HG03432 (cell line): ENCODE measurements at regions not wholly inside any gene's neighbourhood (a gene's known extent, or its start where the extent isn't known, plus 50 kb on each side); places are given as distances from the start of the nearest gene placed in this dataset.
"Not testable (repeated sequence)": the region's sequence is repeated elsewhere in the genome, so short reads cannot be mapped to it uniquely, and the experiment has no call there.

Source experiments
- ATAC-seq: cut with Tn5 transposase; IDR thresholded peaks from one replicate; pipeline ENCODE4 v1.9.1; 2021; ENCODE audit warnings: mild to moderate bottlenecking, moderate library complexity; ENCODE audit not compliant: unreplicated experiment

DNA sequence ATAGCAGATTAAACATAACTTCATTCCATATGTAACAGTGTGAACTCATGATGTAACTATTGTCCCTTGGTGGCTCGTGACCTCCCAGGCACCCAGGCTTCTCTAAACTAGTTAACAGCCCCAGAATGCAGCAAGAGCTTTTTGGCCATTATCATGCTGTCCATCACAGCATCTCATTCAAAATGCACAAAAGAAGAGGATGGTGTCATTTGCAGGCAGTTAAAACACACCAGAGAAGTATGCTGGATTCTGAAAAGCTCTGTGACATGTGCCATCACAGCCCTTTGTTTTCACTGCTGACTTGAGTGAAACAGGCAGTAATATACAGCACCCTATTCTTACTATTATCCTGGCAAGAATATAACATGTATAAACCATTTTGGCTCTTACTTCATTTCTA lies 117.6 kb upstream of the CHMP2B start:
- no peak for ATAC-seq

DNA sequence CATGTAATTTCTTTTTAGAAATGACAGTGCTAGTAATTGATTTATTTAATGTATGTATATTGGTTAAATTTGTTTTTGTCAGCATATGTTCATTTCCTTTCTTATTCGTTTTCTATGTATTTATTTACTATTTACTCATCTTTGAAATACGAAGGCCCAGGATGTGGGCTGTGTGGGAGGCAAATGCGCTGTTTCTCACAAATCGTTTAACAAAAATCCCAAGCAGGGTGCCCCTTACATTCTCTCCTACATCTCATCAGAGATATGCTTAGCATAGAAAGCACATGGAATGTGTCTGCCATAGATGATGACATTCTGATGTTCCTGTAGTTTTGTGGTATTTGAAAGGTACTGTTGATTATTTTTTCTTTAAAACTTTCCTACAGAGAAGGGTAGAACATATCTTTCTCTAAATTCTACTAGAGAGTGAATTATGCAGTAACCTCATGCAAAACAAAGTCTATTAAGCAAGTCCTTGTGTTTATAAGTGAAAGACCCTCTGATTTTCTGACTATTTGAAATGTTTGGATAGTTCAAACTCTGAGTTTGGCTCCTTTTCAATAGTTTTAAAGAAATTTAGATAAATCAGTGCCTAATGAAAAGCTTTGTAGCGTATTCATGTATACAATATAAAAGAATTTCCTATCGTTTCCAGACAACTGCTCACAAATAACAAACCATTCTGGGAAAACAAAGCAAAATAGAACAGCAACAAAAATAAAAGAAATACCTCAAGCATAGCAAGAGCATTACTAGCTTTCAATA lies 111.1 kb upstream of the VGLL3 start:
- ATAC-seq: no peak

DNA sequence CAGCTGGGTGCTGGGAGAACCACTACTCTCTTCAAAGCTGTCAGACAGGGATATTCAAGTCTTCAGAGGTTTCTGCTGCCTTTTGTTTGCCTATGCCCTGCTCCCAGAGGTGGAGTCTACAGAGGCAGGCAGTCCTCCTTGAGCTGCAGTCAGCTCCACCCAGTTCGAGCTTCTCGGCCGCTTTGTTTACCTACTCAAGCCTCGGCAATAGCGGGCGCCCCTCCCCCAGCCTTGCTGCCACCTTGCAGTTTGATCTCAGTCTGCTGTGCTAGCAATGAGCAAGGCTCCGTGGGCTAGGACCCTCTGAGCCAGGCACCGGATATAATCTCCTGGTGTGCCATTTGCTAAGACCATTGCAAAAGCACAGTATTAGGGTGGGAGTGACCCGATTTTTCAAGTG lies 106.8 kb upstream of the VGLL3 start:
- not testable (repeated sequence) for ATAC-seq

DNA sequence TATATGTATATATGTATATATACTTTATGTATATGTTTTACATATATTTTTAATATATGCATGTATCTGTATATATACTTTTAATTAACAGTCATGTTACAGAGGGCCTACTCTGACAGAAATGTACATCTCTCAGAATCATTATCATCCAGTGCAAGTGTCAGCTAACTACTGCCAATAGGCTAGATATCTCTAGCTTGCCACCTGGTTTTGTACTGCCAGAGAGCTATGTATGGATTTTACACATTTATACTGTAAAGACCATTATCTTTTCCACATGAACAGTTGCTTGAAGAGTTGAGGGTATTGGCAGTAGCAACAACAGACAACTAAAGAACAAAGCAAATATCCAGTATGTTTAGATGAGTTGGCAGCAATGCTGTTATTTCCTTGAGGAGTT lies 99.7 kb upstream of the VGLL3 start:
- ATAC-seq: no peak

DNA sequence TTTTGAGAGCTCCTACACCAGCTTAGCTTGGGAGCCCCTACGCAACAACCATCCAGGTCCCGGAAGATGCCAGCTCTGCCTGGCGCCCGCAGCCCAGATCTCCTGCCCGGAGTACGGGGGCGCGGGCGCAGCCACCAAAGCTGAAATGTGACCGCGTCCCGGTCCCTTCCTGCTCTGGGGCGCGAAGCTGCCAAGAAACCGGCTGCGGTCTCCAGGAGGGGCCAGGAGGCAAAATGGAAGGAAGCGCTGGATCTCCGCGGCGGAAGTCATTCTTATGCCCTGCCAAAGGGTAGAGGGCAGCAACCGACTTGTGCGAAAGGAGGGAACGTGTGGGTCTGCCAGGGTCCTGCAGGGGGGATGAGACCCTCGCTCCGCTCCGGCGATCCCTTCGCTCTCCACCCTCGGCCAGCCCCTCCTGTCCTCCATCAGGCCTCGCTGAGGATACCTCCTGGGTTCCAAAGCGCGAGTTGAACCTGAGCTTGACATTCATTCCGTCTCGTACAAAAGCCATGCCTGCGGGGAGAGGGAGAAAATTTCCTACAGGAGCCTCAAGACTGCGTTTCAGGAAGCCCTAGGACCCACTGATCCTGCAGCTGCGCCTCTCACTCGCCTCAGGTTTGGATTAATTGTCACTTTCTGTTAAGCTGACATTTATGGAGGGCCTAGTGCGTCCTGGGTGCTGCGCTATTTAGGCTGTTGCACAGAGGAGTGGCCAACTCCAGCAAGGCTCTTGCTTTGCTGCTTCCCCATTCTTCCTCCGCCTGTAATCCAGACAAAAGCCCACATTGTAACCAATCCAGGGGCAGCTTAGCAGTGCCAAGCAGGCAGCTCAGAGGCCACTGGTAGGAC lies 98.3 kb upstream of the VGLL3 start:
- ATAC-seq: peak; percentile 71

DNA sequence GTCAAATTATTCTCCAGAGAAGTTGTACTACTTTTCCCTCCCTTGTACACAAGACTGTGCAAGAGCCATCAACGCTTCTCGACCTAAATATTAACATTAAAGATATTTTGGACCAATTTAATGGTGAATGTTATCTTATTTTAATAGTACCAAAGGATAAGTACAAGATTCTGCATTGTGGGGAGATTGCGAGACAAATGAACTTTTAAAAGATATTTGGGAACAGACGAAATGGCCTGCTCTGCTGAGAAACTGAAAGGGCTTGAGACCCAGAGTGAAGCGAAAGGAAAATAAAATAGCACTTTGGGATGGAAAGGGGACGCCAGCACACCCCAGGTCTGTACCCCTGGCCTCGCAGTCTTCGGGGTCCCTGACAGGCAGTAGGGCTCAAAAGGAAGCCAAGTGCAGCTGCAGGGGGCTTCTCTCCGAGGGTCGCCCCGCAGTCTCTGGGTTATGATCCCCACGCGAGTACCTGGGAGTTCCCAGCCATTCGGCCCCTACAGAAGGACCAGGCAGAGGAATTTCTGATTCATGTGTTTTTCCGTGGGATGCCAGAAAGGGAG lies 97.6 kb upstream of the VGLL3 start:
- no peak for ATAC-seq

DNA sequence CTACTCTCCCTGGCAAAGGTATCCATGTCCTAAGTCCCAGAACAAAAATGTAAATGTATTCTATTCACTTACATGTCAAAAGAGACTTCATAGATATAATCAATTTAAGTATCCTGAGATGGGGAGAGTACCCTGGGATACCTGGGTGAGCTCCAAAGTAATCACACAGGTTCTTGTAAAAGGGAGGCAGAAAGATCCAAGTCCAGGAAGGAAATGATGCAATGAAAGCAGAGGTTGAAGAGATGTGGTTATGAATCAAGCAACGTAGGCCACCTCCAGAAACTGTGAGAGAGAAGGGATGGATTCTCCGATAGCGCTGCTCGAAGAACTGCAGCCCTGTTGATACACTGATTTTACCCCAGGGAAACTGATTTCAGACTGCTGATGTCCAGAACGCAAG lies 93.9 kb upstream of the VGLL3 start:
- ATAC-seq: no peak

DNA sequence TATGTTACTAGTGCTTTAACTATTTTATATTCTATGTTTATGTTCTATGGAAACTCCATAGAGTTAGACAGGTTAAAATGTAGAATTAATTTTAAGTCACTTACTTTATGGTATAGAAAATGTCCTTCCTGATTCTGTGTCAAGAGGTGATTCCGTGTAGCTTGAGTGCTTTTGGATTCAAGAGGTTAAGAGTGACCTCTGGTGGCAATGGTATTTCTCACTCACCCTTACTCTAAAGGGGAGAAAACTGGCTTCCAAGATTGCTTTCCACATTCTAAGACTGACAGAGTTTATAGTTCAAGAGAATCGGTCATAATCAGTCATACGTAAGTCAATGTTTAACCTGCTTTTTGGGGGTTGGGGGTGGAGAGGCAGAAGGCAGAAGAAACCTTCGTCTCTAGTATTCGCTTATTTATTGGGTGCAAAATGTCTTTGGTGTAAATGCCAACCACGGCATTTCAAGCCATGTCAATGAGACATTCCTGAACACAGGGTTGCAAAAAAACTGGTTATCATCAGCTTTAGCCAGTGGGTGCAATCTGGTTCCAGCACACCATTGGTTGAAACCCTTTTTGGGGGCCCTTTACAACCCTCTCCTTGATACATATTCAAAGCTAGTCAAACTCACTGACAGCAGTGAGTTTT lies 92.0 kb upstream of the VGLL3 start:
- ATAC-seq: peak; percentile 85

DNA sequence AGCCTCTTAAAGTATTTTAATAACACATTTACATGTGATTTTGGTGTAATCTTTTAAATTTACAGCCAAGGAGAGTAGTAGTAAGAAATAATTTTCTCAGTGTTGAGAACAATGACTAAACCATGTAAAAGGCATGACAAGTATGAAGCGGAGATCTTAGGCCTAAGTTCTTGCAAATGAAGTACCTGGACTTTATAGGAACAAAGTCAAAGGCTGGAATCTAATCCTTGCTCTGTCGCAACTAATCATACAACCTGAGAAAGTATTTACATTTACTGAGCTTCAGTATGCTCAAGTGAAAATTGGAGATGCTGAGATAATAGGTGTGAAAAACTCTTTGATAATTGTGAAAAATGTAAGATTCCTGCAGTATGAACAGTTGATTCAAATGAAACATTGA lies 86.4 kb upstream of the VGLL3 start:
- ATAC-seq: no peak

DNA sequence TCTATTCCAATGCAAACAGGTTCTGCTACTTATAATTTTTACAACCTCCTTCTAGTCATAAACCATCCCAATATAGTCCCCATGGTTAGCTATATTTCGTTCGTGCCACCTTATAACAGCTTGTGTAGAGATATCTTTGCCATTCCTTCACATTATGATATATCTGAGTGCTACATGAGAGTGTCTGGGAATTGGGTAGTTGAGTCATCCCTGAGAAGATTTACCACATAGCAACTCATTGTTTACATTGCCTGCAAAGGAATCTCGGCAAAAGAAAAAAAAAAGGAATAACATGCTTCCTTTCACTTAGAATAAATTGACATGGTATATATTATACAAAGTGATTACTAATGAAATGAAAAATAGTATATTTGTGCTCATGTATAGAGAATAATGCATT lies 86.0 kb upstream of the VGLL3 start:
- no peak for ATAC-seq

DNA sequence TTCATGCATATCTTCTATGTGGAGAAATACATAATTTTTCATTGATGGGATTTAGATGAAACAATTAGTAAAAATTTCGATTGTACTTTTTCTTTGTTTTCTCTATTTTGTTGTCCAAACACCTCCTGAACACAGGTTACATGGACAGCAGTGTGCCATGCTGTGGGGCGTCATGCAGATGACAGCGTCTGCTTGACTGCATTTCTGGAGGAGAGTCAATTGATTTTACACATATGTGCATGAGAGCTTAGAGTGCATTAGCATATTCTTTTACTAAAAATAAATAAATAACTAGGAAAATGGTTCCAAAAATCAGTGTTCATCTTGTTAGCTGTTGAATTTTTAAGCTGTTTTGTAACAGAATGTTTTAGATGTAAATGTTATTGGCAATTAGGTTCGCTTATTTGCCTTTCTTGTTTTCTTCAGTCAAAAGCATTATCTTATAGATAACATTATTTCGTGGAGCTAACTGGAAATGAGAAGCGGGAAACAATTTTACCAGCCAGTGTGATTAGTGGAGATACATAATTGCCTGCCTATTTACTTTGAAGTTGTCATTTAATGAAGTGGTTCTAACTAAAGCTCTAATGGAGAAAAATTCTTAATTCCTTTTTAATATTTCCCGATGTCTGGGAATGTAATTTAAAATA lies 82.7 kb upstream of the VGLL3 start:
- ATAC-seq: no peak

DNA sequence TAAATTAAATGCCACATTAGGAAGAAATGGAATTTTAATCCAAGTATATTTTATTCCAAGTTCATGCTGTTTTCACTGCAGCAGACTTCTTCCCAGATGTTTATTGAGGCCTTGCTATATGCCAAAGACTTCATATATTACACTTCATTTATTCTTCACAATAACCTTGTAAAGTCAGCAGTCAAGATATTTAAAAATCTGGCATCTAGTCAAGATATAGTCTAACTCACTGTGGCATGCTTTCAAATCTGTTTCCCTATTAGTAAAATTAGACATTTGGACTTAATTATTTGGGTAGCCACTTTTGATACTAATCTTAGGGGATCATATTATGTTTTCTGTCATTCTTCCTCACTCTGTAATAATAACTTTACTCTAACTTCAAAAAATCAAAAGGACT lies 81.5 kb upstream of the VGLL3 start:
- no peak for ATAC-seq

DNA sequence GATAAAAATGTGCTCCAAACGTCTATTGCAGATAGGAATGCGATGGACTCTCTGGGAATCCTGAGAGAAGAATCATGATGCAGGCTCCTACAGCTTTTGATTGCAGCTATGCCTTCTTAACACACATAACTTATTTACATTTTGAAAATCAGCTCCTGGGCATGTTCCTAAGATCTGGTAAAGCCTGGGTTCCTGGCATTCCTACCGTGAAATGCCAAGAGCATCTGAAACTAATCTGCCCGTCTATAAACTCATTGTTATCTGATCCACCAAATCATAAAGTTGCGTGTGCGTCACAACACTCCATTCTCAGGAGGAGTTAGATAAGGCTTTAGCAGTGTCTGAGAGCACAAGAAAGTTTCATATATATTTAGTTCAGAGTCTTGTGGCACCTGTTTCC lies 79.0 kb upstream of the VGLL3 start:
- no peak for ATAC-seq

DNA sequence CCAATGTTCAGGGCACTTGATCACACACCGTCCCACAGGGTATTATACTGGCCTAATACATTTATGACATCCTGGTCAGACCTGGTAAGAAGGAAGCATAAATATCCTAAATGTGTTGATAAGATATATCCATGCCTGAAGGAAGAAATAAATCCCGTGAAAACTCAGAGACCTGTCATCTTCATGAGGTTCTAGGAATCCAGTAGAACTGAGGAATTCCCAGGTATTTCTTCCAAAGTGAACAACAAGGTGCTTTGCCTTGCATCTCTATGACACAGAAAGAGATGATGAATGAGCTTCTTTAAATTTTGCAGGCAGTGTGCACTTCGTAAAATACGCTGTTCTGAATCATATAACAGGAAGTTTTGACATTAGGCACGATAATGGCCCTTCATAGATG lies 78.1 kb upstream of the VGLL3 start:
- no peak for ATAC-seq

DNA sequence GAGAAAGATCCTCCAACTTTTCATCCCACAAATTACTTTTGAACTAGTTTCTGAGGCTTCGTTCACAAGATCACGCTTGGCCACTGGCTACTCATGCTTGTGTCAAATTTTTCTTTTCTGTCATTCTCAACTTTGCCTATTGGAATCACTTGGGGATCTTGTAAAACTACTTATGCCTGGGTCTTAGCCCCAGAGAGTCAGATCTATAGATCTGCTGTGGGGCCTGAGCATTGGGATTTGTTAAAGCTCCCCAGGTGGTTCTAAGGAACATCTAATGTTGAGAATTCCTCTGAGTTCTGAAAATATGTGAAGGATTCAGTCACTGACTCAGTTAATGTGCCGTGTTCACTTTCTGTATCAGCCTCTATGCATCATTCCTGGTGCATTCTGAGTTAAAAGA lies 71.7 kb upstream of the VGLL3 start:
- no peak for ATAC-seq

DNA sequence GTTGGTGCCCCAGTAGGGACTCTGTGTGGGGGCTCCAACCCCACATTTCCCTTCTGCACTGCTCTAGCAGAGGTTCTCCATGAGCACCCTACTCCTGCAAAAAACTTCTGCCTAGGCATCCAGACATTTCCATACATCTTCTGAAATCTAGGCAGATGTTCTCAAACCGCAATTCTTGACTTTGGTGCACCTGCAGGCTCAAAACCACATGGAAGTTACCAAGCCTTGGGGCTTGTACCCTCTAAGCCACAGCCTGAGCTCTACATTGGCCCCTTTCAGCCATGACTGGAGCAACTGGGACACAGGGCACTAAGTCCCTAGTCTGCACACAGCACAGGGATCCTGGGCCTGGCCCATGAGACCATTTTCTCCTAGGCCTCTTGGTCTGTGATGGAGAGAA lies 66.5 kb upstream of the VGLL3 start:
- ATAC-seq: no peak

DNA sequence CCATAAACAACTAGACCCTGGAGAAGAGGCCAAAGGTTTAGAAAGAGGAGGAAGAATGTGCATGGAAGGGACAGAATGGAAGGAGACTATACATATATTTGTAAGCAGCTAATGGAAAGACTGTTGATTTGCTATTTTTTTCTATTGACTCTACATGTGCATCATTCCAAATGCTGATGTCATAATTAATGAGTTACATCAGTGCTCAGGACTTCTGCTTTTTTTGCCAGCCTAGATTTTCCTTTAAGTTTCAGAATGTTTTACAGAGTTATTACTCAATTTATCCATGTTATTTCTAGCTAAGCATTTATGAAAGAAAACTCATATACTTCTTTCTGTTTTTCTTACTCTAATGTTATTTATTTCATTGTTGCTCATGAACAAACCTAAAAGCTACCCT lies 62.6 kb upstream of the VGLL3 start:
- no peak for ATAC-seq

DNA sequence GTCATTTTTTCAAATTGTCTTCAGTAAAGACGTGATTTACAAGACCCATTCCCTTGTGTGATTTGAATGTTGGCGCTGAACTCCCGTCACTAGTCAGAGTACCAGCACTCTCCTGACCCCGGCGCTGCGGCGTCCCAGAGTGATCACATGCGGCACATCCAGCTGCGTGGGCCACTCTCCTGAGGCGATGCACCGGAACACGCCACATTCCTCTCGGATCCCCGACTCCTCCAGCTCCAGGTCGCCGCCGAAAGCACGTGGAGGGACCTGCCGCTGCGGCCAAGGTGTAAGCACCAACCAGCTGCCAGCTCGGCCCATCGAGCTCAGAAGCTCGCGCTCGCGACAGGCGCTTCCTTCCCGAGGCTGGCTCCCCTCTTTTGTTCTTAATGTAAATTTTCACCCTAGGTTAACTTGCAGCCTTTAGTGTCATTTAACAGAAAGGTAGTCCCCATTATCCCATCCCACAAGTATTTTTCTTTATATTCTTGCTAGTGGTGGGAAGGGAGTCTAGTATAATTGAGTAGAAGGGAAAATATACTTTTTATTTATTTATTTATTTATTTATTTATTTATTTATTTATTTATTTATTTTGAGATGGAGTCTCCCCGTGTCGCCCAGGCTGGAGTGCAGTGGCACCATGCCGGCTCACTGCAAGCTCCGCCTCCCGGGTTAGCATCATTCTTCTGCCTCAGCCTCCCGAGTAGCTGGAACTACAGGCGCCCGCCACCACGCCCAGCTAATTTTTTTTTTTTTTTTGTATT lies 61.7 kb upstream of the VGLL3 start:
- ATAC-seq: no peak

DNA sequence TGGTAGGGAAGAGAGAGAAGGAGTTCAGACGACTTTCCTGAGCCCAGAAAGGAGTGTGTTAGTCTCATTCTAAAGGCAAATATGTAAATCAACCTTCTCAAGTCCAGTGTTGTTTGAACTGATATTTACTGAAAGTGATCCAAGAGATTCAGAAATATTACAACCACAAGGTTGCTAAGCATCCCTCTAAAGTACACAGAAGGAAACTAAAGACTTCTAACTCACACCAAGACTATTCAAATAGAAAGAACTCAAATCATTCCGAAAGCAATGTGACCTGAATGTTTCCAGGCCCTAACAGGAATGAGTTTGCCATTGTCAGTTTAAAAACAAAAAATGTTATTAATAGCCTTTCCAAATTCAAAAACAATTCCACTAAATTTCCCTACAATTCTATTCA lies 56.9 kb upstream of the VGLL3 start:
- peak; percentile 80 for ATAC-seq

DNA sequence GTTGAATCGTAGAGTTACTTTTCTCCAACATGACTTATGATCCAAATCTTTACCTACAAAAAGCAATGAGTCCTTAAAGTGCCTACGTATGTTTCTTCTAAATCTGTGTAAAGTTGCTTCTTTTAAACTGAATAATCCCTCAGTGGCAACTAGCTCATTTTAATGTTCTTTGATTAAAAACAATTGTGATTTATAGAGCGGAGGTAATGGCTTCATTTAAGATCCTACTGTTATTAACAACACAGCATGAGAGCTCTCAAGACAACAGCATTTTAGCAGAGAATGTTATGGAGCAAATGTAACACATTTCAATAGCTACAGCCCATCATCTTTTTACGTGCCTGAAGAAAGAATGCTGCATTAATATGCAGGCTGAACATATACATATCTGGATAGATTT lies 55.3 kb upstream of the VGLL3 start:
- no peak for ATAC-seq
